ENCODE measurements at regions not wholly inside any gene's neighbourhood (a gene's known extent, or its start where the extent isn't known, plus 50 kb on each side); places are given as distances from the start of the nearest gene placed in this dataset.

GRCh38 chr4:12963912-12964311 lies 520.2 kb downstream of the RAB28 start:
- Mint-ChIP-seq H3K9me3 (no peaks in the 10 kb centered on the region), H3K36me3 (no peaks in the 10 kb centered on the region), H3K4me1 (no peaks in the 10 kb centered on the region), H3K4me3 (no peak overlapping the region), H3K27ac (no peak overlapping the region), H3K27me3 (no peaks in the 10 kb centered on the region)
- DNase-seq = no peak
- CTCF ChIA-PET = no interaction called here

- Mint-ChIP-seq H3K4me3 (no peak overlapping the region), H3K9me3 (no peaks in the 10 kb centered on the region), H3K4me1 (no peaks in the 10 kb centered on the region), H3K27ac (no peak overlapping the region), H3K27me3 (no peaks in the 10 kb centered on the region), H3K36me3 (no peaks in the 10 kb centered on the region)
- no peak for DNase-seq
- CTCF ChIA-PET = no interaction called here
Observed at GRCh38 chr4:12963291-12963690, 520.8 kb downstream of the RAB28 start.

GRCh38 chr4:12961713-12962112 lies 522.4 kb downstream of the RAB28 start:
- CTCF ChIA-PET = no interaction called here

GRCh38 chr4:12958436-12958835 lies 525.7 kb downstream of the RAB28 start:
- no peak for DNase-seq
- Mint-ChIP-seq H3K36me3 (no peaks in the 10 kb centered on the region), H3K4me1 (no peaks in the 10 kb centered on the region), H3K4me3 (no peak overlapping the region), H3K27me3 (no peaks in the 10 kb centered on the region), H3K9me3 (no peaks in the 10 kb centered on the region), H3K27ac (no peak overlapping the region)
- CTCF ChIA-PET = no interaction called here

More at GRCh38 chr4:12961713-12962112, 522.4 kb downstream of the RAB28 start:
- DNase-seq = no peak
- H3K4me1 Mint-ChIP-seq = no peaks in the 10 kb centered on the region
- H3K4me3 Mint-ChIP-seq = no peak overlapping the region
- H3K9me3 Mint-ChIP-seq = no peaks in the 10 kb centered on the region
- no peak overlapping the region for H3K27ac Mint-ChIP-seq
- H3K36me3 Mint-ChIP-seq = no peaks in the 10 kb centered on the region
- H3K27me3 Mint-ChIP-seq = no peaks in the 10 kb centered on the region

GRCh38 chr4:12957108-12957507 lies 527.0 kb downstream of the RAB28 start:
- H3K36me3 Mint-ChIP-seq = no peaks in the 10 kb centered on the region
- H3K4me3 Mint-ChIP-seq = no peak overlapping the region
- H3K4me1 Mint-ChIP-seq = no peaks in the 10 kb centered on the region
- no peak for DNase-seq
- no peaks in the 10 kb centered on the region for H3K9me3 Mint-ChIP-seq
- no peak overlapping the region for H3K27ac Mint-ChIP-seq
- CTCF ChIA-PET = no interaction called here
- H3K27me3 Mint-ChIP-seq = no peaks in the 10 kb centered on the region

- no peak for DNase-seq
- Mint-ChIP-seq H3K36me3 (no peaks in the 10 kb centered on the region), H3K27ac (no peak overlapping the region), H3K9me3 (no peaks in the 10 kb centered on the region), H3K4me1 (no peaks in the 10 kb centered on the region), H3K4me3 (no peak overlapping the region), H3K27me3 (no peaks in the 10 kb centered on the region)
- CTCF ChIA-PET = no interaction called here
Observed at GRCh38 chr4:12956026-12956425, 528.1 kb downstream of the RAB28 start.

- CTCF ChIA-PET = no interaction called here
- H3K27me3 Mint-ChIP-seq = no peaks in the 10 kb centered on the region
- DNase-seq = no peak
- H3K36me3 Mint-ChIP-seq = no peaks in the 10 kb centered on the region
- no peak overlapping the region for H3K4me3 Mint-ChIP-seq
- no peaks in the 10 kb centered on the region for H3K4me1 Mint-ChIP-seq
- H3K9me3 Mint-ChIP-seq = no peaks in the 10 kb centered on the region
- H3K27ac Mint-ChIP-seq = no peak overlapping the region
Observed at GRCh38 chr4:12949719-12950490, 534.2 kb downstream of the RAB28 start.

GRCh38 chr4:12943069-12943468 lies 541.1 kb downstream of the RAB28 start:
- Mint-ChIP-seq H3K27ac (no peak overlapping the region), H3K9me3 (no peaks in the 10 kb centered on the region), H3K36me3 (no peaks in the 10 kb centered on the region), H3K27me3 (no peaks in the 10 kb centered on the region), H3K4me1 (no peaks in the 10 kb centered on the region), H3K4me3 (no peak overlapping the region)
- CTCF ChIA-PET = no interaction called here
- DNase-seq = no peak

- no peak overlapping the region for H3K4me3 Mint-ChIP-seq
- CTCF ChIA-PET = interaction anchor here (0.7 kb wide), 1 partner anchor 211 kb away, joined by 3 read pairs; no protein-coding TSS in a partner anchor
- no peaks in the 10 kb centered on the region for H3K27me3 Mint-ChIP-seq
- DNase-seq = no peak
- no peaks in the 10 kb centered on the region for H3K4me1 Mint-ChIP-seq
- H3K9me3 Mint-ChIP-seq = no peaks in the 10 kb centered on the region
- H3K36me3 Mint-ChIP-seq = no peaks in the 10 kb centered on the region
- H3K27ac Mint-ChIP-seq = no peak overlapping the region
Observed at GRCh38 chr4:12933760-12934221, 550.3 kb downstream of the RAB28 start.

GRCh38 chr4:12932203-12932788 lies 551.8 kb downstream of the RAB28 start:
- Mint-ChIP-seq H3K27me3 (no peaks in the 10 kb centered on the region), H3K4me1 (no peaks in the 10 kb centered on the region), H3K9me3 (no peaks in the 10 kb centered on the region), H3K36me3 (no peaks in the 10 kb centered on the region), H3K4me3 (no peak overlapping the region), H3K27ac (no peak overlapping the region)
- CTCF ChIA-PET = no interaction called here
- no peak for DNase-seq

- Mint-ChIP-seq H3K4me1 (no peaks in the 10 kb centered on the region), H3K27me3 (no peaks in the 10 kb centered on the region), H3K27ac (no peak overlapping the region), H3K36me3 (no peaks in the 10 kb centered on the region), H3K9me3 (no peaks in the 10 kb centered on the region), H3K4me3 (no peak overlapping the region)
- CTCF ChIA-PET = no interaction called here
- DNase-seq = no peak
Observed at GRCh38 chr4:12929784-12930183, 554.4 kb downstream of the RAB28 start.

GRCh38 chr4:12928751-12929150 lies 555.4 kb downstream of the RAB28 start:
- CTCF ChIA-PET = no interaction called here
- no peak for DNase-seq
- H3K4me1 Mint-ChIP-seq = no peaks in the 10 kb centered on the region
- H3K4me3 Mint-ChIP-seq = no peak overlapping the region
- H3K27me3 Mint-ChIP-seq = no peaks in the 10 kb centered on the region
- H3K9me3 Mint-ChIP-seq = no peaks in the 10 kb centered on the region
- no peaks in the 10 kb centered on the region for H3K36me3 Mint-ChIP-seq
- H3K27ac Mint-ChIP-seq = no peak overlapping the region

GRCh38 chr4:12926189-12927066 lies 557.7 kb downstream of the RAB28 start:
- Mint-ChIP-seq H3K9me3 (no peaks in the 10 kb centered on the region), H3K4me1 (no peaks in the 10 kb centered on the region), H3K27me3 (no peaks in the 10 kb centered on the region), H3K36me3 (no peaks in the 10 kb centered on the region), H3K4me3 (no peak overlapping the region), H3K27ac (no peak overlapping the region)
- CTCF ChIA-PET = no interaction called here
- DNase-seq = no peak

- CTCF ChIA-PET = no interaction called here
- H3K4me1 Mint-ChIP-seq = no peaks in the 10 kb centered on the region
- no peak overlapping the region for H3K27ac Mint-ChIP-seq
Observed at GRCh38 chr4:12924728-12925320, 559.3 kb downstream of the RAB28 start.

More at GRCh38 chr4:12924728-12925320, 559.3 kb downstream of the RAB28 start:
- H3K9me3 Mint-ChIP-seq = no peaks in the 10 kb centered on the region
- no peaks in the 10 kb centered on the region for H3K27me3 Mint-ChIP-seq
- no peak for DNase-seq
- H3K4me3 Mint-ChIP-seq = no peak overlapping the region
- H3K36me3 Mint-ChIP-seq = no peaks in the 10 kb centered on the region

Data from activated naive CD4-positive, alpha-beta T cell treated with anti-CD3 and anti-CD28 coated beads, Interleukin-2, amount 10 ng/mL, durations not matched to agents 7 days and 5 days (primary cell).